K562 (cell line): ENCODE measurements at regions not wholly inside any gene's neighbourhood (a gene's known extent, or its start where the extent isn't known, plus 50 kb on each side); places are given as distances from the start of the nearest gene placed in this dataset.

Experiments
- CHD4 ChIP-seq: fragments of 200-600 bp; sonication (generic); IDR thresholded peaks from 3 replicates; pipeline ENCODE4 v1.6.1; 2012; ENCODE audit warnings: low read depth, mild to moderate bottlenecking, mixed read lengths, low read length, inconsistent platforms; ENCODE audit not compliant: insufficient read depth, insufficient replicate concordance, poor library complexity, severe bottlenecking
- ERF ChIP-seq: fragments of 450-650 bp; formaldehyde crosslinking; IDR thresholded peaks from 2 replicates; pipeline ENCODE4 v1.4.0; 2020; ENCODE audit warnings: mild to moderate bottlenecking, mixed read lengths
- FOXM1 ChIP-seq, 2 experiments: fragments of 450-650 bp in 1 of 2; sonication (generic) in 1 of 2; formaldehyde crosslinking in 1 of 2; IDR thresholded peaks; 2 replicates each; pipeline versions ENCODE4 v1.6.1 to v1.9.0; 2017 to 2022; ENCODE audit warnings: low read depth in 2 of 2, mild to moderate bottlenecking in 2 of 2, missing genetic modification reagents in 1 of 2, moderate library complexity in 1 of 2
- HCFC1 ChIP-seq: IDR thresholded peaks from 2 replicates; pipeline ENCODE4 v1.6.1; 2012; ENCODE audit warnings: low read depth, low read length, improper control_type of control experiment
- HMGXB4 ChIP-seq: sonication (generic); formaldehyde crosslinking; IDR thresholded peaks from 2 replicates; pipeline ENCODE4 v1.8.1; 2023; ENCODE audit warnings: mild to moderate bottlenecking, missing genetic modification reagents
- MAFF ChIP-seq: IDR thresholded peaks from 2 replicates; pipeline ENCODE4 v1.6.1; 2012; ENCODE audit warnings: low read length, improper control_type of control experiment
- MTA2 ChIP-seq: fragments of 450-650 bp; IDR thresholded peaks from 2 replicates; pipeline ENCODE4 v1.6.1; 2016; ENCODE audit warnings: low read depth
- POLR2A ChIP-seq: fragments of 450-650 bp; conservative IDR thresholded peaks from 2 replicates; pipeline ENCODE4 v1.6.1; 2016
- RBM22 ChIP-seq: fragments of 200-400 bp; formaldehyde crosslinking; IDR thresholded peaks from 2 replicates; pipeline ENCODE4 v1.6.1; 2018; ENCODE audit warnings: low read length, low read depth; ENCODE audit not compliant: poor library complexity, severe bottlenecking
- TCF7L2 ChIP-seq: fragments of 150-350 bp; IDR thresholded peaks from 2 replicates; pipeline ENCODE4 v1.6.1; 2016; ENCODE audit warnings: low read depth, mild to moderate bottlenecking, low read length, moderate library complexity
- ZNF143 ChIP-seq: sonication (generic); formaldehyde crosslinking; IDR thresholded peaks from 2 replicates; pipeline ENCODE4 v1.9.0; 2022; ENCODE audit warnings: mild to moderate bottlenecking, missing genetic modification reagents

GRCh38 chr10:3691482-3691881 is 93.5 kb downstream of the KLF6 start:
- TF ChIP-seq HMGXB4 (CRISPR knock-in tag) = no peak
- no peak for TF ChIP-seq TCF7L2
- TF ChIP-seq CHD4 = no peak
- no peak for TF ChIP-seq MAFF
- TF ChIP-seq RBM22 = no peak
- no peak for TF ChIP-seq MTA2
- TF ChIP-seq POLR2A = no peak
- TF ChIP-seq FOXM1 (IDR thresholded peaks at IDR 0.05; ENCODE audit: low read depth) = no peak
- no peak for TF ChIP-seq FOXM1 (CRISPR knock-in tag; IDR thresholded peaks at IDR 0.05; ENCODE audit: low read depth)
- TF ChIP-seq ZNF143 (CRISPR knock-in tag) = no peak
- no peak for TF ChIP-seq HCFC1
- TF ChIP-seq ERF (CRISPR knock-in tag) = no peak
